ENCODE measurements at regions not wholly inside any gene's neighbourhood (a gene's known extent, or its start where the extent isn't known, plus 50 kb on each side); places are given as distances from the start of the nearest gene placed in this dataset.

- no peaks in the 10 kb centered on the region for H3K9me3 Mint-ChIP-seq
- Histone ChIP-seq H3K9me3 (ENCODE audit: control insufficient read depth, insufficient read depth, low read length) (no peaks in the 10 kb centered on the region), H3K36me3 (ENCODE audit: control insufficient read depth, insufficient read depth, low read length) (no peaks in the 10 kb centered on the region)
Measured at GRCh38 chr15:85992224-85992623, 87.4 kb upstream of the AGBL1 start.

DNA sequence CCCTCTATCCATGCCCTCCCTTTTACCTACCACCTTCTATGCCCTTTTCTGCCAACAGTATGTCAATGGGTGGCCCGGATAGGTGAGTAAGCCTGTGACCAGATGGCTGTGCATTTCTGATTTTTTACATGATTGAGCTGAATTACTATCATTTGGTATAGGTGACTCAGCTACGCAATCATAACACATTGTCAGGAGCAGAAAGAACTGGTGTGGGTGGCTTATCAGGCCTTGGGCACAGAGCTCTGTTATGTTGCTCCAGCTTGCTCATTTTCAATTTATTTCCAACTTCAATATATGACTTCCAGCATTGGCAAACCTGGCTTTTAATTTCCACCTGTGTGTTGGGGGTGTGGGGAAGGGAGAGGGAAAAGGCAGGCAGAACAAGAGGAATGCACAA lies 86.6 kb upstream of the AGBL1 start:
- no peak for TF ChIP-seq CTCF (IDR thresholded peaks at IDR 0.05)
- peaks cover 6% of the 10 kb centered on the region in 2 donors for H3K27me3 Mint-ChIP-seq (ENCODE audit: low read depth in 2 of 2)

More at GRCh38 chr15:85992224-85992623, 87.4 kb upstream of the AGBL1 start:
- H3K27me3 Mint-ChIP-seq (ENCODE audit: low read depth in 2 of 2) = peaks cover 6% of the 10 kb centered on the region in 2 donors
- H3K4me3 Mint-ChIP-seq = no peak overlapping the region
- no peak overlapping the region for H3K27ac ChIP-seq (ENCODE audit: low read length)
- DNase-seq (no peak), ATAC-seq (no peak)
- no peaks in the 10 kb centered on the region for H3K36me3 Mint-ChIP-seq
- intact Hi-C loops (cut with micrococcal nuclease) = no loop called here
- no CpG with 5 or more reads among the region's 3 CpGs for WGBS (ENCODE audit: insufficient coverage)
- H3K27ac Mint-ChIP-seq = no peak overlapping the region
- no peak overlapping the region for H3K4me3 ChIP-seq (ENCODE audit: low read length)
- H3K27me3 ChIP-seq (ENCODE audit: control insufficient read depth, insufficient read depth, low read length) = no peaks in the 10 kb centered on the region
- H3K4me1 Mint-ChIP-seq = peaks cover 0 to 5% of the 10 kb centered on the region in 2 donors
- H3K4me1 ChIP-seq (ENCODE audit: control insufficient read depth, insufficient read depth, low read length) = no peaks in the 10 kb centered on the region
- TF ChIP-seq CTCF (IDR thresholded peaks at IDR 0.05) = no peak

DNA sequence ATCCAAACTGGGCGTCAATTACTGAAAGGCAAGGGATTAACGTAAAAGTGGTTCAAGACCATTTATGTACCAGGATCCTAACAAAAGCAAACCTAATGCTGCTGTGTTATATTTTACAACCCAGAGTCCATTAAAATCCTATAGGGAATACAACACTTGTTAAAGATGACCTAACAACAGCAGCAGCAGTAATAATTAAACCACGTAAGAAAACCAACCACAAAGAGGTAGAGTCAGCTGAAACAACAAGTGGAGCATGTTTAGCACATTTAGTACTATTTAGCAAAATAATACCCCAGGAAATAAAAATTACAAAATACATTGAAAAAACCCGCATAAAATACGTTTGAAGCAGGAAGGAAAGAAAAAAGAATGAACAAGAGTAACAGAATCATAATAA lies 82.1 kb upstream of the AGBL1 start:
- H3K27ac Mint-ChIP-seq = no peak overlapping the region
- no peaks in the 10 kb centered on the region for H3K4me1 Mint-ChIP-seq
- H3K4me3 Mint-ChIP-seq = no peak overlapping the region
- H3K27me3 Mint-ChIP-seq (ENCODE audit: low read depth in 2 of 2) = peaks cover 11 to 12% of the 10 kb centered on the region in 2 donors
- no peak for ATAC-seq
- H3K9me3 Mint-ChIP-seq = no peaks in the 10 kb centered on the region
- Histone ChIP-seq H3K4me1 (ENCODE audit: control insufficient read depth, insufficient read depth, low read length) (no peaks in the 10 kb centered on the region), H3K36me3 (ENCODE audit: control insufficient read depth, insufficient read depth, low read length) (no peaks in the 10 kb centered on the region), H3K27ac (ENCODE audit: low read length) (no peak overlapping the region), H3K4me3 (ENCODE audit: low read length) (no peak overlapping the region), H3K9me3 (ENCODE audit: control insufficient read depth, insufficient read depth, low read length) (no peaks in the 10 kb centered on the region), H3K27me3 (ENCODE audit: control insufficient read depth, insufficient read depth, low read length) (no peaks in the 10 kb centered on the region)
- intact Hi-C loops (cut with micrococcal nuclease) = no loop called here
- no peak for DNase-seq
- 100% methylated on average over 3 of the region's 5 CpGs for WGBS (ENCODE audit: insufficient coverage)
- TF ChIP-seq CTCF (IDR thresholded peaks at IDR 0.05) = no peak
- H3K36me3 Mint-ChIP-seq = no peaks in the 10 kb centered on the region

More for the DNA sequence above, 86.6 kb upstream of the AGBL1 start:
- ATAC-seq = no peak
- Histone ChIP-seq H3K27me3 (ENCODE audit: control insufficient read depth, insufficient read depth, low read length) (no peaks in the 10 kb centered on the region), H3K4me1 (ENCODE audit: control insufficient read depth, insufficient read depth, low read length) (no peaks in the 10 kb centered on the region), H3K36me3 (ENCODE audit: control insufficient read depth, insufficient read depth, low read length) (no peaks in the 10 kb centered on the region), H3K9me3 (ENCODE audit: control insufficient read depth, insufficient read depth, low read length) (no peaks in the 10 kb centered on the region), H3K4me3 (ENCODE audit: low read length) (no peak overlapping the region), H3K27ac (ENCODE audit: low read length) (no peak overlapping the region)
- Mint-ChIP-seq H3K36me3 (no peaks in the 10 kb centered on the region), H3K4me1 (peaks cover 0 to 2% of the 10 kb centered on the region in 2 donors), H3K9me3 (no peaks in the 10 kb centered on the region), H3K4me3 (no peak overlapping the region), H3K27ac (no peak overlapping the region)
- WGBS (ENCODE audit: insufficient coverage) = 100% methylated on average over 2 of the region's 2 CpGs
- intact Hi-C loops (cut with micrococcal nuclease) = no loop called here
- DNase-seq = no peak

GRCh38 chr15:85999658-86000057 lies 80.0 kb upstream of the AGBL1 start:
- Mint-ChIP-seq H3K36me3 (no peaks in the 10 kb centered on the region), H3K27ac (no peak overlapping the region), H3K4me3 (no peak overlapping the region), H3K27me3 (ENCODE audit: low read depth in 2 of 2) (peaks cover 9 to 23% of the 10 kb centered on the region in 2 donors), H3K4me1 (no peaks in the 10 kb centered on the region), H3K9me3 (no peaks in the 10 kb centered on the region)
- Histone ChIP-seq H3K27me3 (ENCODE audit: control insufficient read depth, insufficient read depth, low read length) (no peaks in the 10 kb centered on the region), H3K4me1 (ENCODE audit: control insufficient read depth, insufficient read depth, low read length) (no peaks in the 10 kb centered on the region), H3K27ac (ENCODE audit: low read length) (no peak overlapping the region), H3K9me3 (ENCODE audit: control insufficient read depth, insufficient read depth, low read length) (no peaks in the 10 kb centered on the region), H3K4me3 (ENCODE audit: low read length) (no peak overlapping the region), H3K36me3 (ENCODE audit: control insufficient read depth, insufficient read depth, low read length) (no peaks in the 10 kb centered on the region)
- intact Hi-C loops (cut with micrococcal nuclease) = no loop called here
- ATAC-seq = no peak
- no peak for TF ChIP-seq CTCF (IDR thresholded peaks at IDR 0.05)
- DNase-seq = no peak
